ENCODE measurements at regions not wholly inside any gene's neighbourhood (a gene's known extent, or its start where the extent isn't known, plus 50 kb on each side); places are given as distances from the start of the nearest gene placed in this dataset.

DNA sequence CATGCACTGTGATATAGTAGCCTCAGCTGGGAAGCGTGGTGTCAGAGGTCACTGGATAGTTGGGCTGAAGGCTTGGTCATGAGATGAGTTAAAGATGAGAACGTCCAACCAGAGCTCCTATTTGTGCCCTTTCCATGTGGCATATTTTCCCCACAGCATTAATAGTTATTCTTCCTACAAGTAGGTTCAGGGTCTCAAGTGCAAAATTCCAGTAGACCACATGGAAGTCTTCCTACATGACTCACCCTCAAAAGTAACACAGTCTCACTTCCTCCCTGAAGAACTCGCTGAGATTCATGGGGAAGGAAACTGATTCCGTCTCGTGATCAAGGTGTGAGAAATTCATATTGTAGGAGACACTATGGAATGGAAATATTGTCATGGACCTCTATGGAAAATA is 1212.5 kb upstream of the PRKX start:
- Histone ChIP-seq H3K4me3 (no peak overlapping the region), H3K9me3 (replicated peaks; ENCODE audit: control insufficient read depth, insufficient read depth, low read depth, low read length) (no peaks in the 10 kb centered on the region), H3K9me1 (ENCODE audit: control insufficient read depth, insufficient read depth, low read length) (no peaks in the 10 kb centered on the region), H3K4me2 (ENCODE audit: insufficient read depth, low read length) (no peak overlapping the region), H3K79me2 (ENCODE audit: control insufficient read depth, insufficient read depth, low read length) (no peaks in the 10 kb centered on the region), H3K9ac (ENCODE audit: insufficient read depth in 1 of 2, low read depth in 2 of 2, low read length in 2 of 2) (no peak overlapping the region), H3K27ac (ENCODE audit: extremely low read depth, low read depth, low read length) (no peak overlapping the region), H3K27me3 (ENCODE audit: control insufficient read depth in 2 of 2, insufficient read depth in 2 of 2, low read length in 2 of 2) (no peaks in the 10 kb centered on the region), H2AFZ (ENCODE audit: low read depth, low read length) (no peak overlapping the region), H3K36me3 (ENCODE audit: control insufficient read depth, insufficient read depth, low read length) (no peaks in the 10 kb centered on the region), H4K20me1 (replicated peaks; ENCODE audit: control insufficient read depth, insufficient read depth, low read length) (no peaks in the 10 kb centered on the region), H3K4me1 (replicated peaks in 1 of 2; ENCODE audit: control insufficient read depth in 2 of 2, insufficient read depth in 2 of 2, low read length in 2 of 2) (no peaks in the 10 kb centered on the region)
- FAIRE-seq (no peak), DNase-seq (ENCODE audit: extremely low read depth in 1 of 4, low spot score in 3 of 4) (no peak), ATAC-seq (no peak)
- intact Hi-C loops (cut with micrococcal nuclease) (no loop called here), in situ Hi-C loops (cut with MboI) (no loop called here)
- WGBS (ENCODE audit: insufficient coverage, low coverage, missing lambda C conversion rate), result 5% methylated on average over 3 of the region's 5 CpGs
- ChIA-PET CTCF (ENCODE audit: low intra/inter-chr PET ratio) (no interaction called here), POLR2A (no interaction called here)
- TF ChIP-seq ZNF644 (tag; IDR thresholded peaks at IDR 0.05; ENCODE audit: low read depth), result no peak
- TF ChIP-seq POLR2AphosphoS2 (IDR thresholded peaks at IDR 0.05; ENCODE audit: low read length), result no peak
- TF ChIP-seq ZNF507 (tag; conservative IDR thresholded peaks at IDR 0.05), result no peak
- no peak for TF ChIP-seq CREBBP (IDR thresholded peaks at IDR 0.05; ENCODE audit: low read depth, low read length)
- no TSS peak for BruUV-seq (replicated peaks)

DNA sequence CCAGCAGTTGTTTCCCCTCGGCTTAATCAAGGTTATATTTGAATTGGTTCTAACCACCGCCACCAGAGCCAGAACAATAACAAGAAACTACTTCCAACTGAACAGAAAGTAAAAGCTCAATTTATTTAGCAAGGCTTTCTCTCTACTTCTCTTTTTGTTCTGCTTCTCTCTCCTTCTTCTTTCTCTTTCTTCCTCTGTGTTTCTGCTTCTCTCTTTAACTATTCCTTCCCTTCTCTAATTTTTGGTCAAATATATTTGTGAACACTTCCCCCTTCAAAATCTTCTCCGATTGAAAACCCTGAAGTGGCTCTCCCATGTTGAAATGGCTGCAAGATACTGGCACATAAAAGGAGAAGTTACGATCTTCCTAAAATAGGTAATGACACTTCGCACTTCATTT is 1195.9 kb upstream of the PRKX start:
- BruUV-seq (replicated peaks), result no TSS peak
- H2AFZ ChIP-seq (ENCODE audit: low read depth, low read length), result no peak overlapping the region
- ChIA-PET CTCF (ENCODE audit: low intra/inter-chr PET ratio) (no interaction called here), POLR2A (no interaction called here)
- H4K20me1 ChIP-seq (replicated peaks; ENCODE audit: control insufficient read depth, insufficient read depth, low read length), result no peaks in the 10 kb centered on the region
- no peak for DNase-seq (ENCODE audit: extremely low read depth in 1 of 4, low spot score in 3 of 4)
- no peak for FAIRE-seq
- H3K9me1 ChIP-seq (ENCODE audit: control insufficient read depth, insufficient read depth, low read length), result no peaks in the 10 kb centered on the region
- in situ Hi-C loops (cut with MboI), result no loop called here
- H3K9me3 ChIP-seq (replicated peaks; ENCODE audit: control insufficient read depth, insufficient read depth, low read depth, low read length), result no peaks in the 10 kb centered on the region
- H3K9ac ChIP-seq (ENCODE audit: insufficient read depth in 1 of 2, low read depth in 2 of 2, low read length in 2 of 2), result no peak overlapping the region
- no peak for ATAC-seq
- H3K4me3 ChIP-seq, result no peak overlapping the region
- H3K4me1 ChIP-seq (replicated peaks in 1 of 2; ENCODE audit: control insufficient read depth in 2 of 2, insufficient read depth in 2 of 2, low read length in 2 of 2), result no peaks in the 10 kb centered on the region
- H3K27ac ChIP-seq (ENCODE audit: extremely low read depth, low read depth, low read length), result no peak overlapping the region
- TF ChIP-seq, protein P1, sequence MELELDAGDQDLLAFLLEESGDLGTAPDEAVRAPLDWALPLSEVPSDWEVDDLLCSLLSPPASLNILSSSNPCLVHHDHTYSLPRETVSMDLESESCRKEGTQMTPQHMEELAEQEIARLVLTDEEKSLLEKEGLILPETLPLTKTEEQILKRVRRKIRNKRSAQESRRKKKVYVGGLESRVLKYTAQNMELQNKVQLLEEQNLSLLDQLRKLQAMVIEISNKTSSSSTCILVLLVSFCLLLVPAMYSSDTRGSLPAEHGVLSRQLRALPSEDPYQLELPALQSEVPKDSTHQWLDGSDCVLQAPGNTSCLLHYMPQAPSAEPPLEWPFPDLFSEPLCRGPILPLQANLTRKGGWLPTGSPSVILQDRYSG (tag; conservative IDR thresholded peaks at IDR 0.05; ENCODE audit: low read depth), result no peak
- no peak for TF ChIP-seq DDX20 (tag; IDR thresholded peaks at IDR 0.05; ENCODE audit: low read depth)
- no peak for TF ChIP-seq ATF7 (IDR thresholded peaks at IDR 0.05)
- TF ChIP-seq TBL1XR1 (IDR thresholded peaks at IDR 0.05; ENCODE audit: low read length in 2 of 2), result no peak
- no peak for TF ChIP-seq MAFF (IDR thresholded peaks at IDR 0.05; ENCODE audit: low read length)
- no peak for TF ChIP-seq SMARCE1 (IDR thresholded peaks at IDR 0.05)
- TF ChIP-seq ZFPM2 (CRISPR knock-in tag; IDR thresholded peaks at IDR 0.05), result no peak
- no peak for TF ChIP-seq SAP30 (IDR thresholded peaks at IDR 0.05; ENCODE audit: borderline replicate concordance, insufficient read depth, low read depth, low read length, poor library complexity, severe bottlenecking)
- no peak for TF ChIP-seq MTA3 (IDR thresholded peaks at IDR 0.05; ENCODE audit: borderline replicate concordance)
- no peak for TF ChIP-seq ZNF239 (CRISPR knock-in tag; IDR thresholded peaks at IDR 0.05)
- H3K36me3 ChIP-seq (ENCODE audit: control insufficient read depth, insufficient read depth, low read length), result no peaks in the 10 kb centered on the region
- no peak overlapping the region for H3K4me2 ChIP-seq (ENCODE audit: insufficient read depth, low read length)
- 3% methylated on average over 5 of the region's 5 CpGs for WGBS (ENCODE audit: insufficient coverage, low coverage, missing lambda C conversion rate)
- no peaks in the 10 kb centered on the region for H3K27me3 ChIP-seq (ENCODE audit: control insufficient read depth in 2 of 2, insufficient read depth in 2 of 2, low read length in 2 of 2)
- no peaks in the 10 kb centered on the region for H3K79me2 ChIP-seq (ENCODE audit: control insufficient read depth, insufficient read depth, low read length)
- intact Hi-C loops (cut with micrococcal nuclease), result no loop called here
